Glomerular endothelial cell (primary cell): ENCODE measurements at regions not wholly inside any gene's neighbourhood (a gene's known extent, or its start where the extent isn't known, plus 50 kb on each side); places are given as distances from the start of the nearest gene placed in this dataset.

Experiments
- DNase-seq: peaks from one replicate; pipeline ENCODE4 v3.0.0-alpha.2; 2011; ENCODE audit warnings: low read depth, low spot score; ENCODE audit errors: extremely low read depth

DNA sequence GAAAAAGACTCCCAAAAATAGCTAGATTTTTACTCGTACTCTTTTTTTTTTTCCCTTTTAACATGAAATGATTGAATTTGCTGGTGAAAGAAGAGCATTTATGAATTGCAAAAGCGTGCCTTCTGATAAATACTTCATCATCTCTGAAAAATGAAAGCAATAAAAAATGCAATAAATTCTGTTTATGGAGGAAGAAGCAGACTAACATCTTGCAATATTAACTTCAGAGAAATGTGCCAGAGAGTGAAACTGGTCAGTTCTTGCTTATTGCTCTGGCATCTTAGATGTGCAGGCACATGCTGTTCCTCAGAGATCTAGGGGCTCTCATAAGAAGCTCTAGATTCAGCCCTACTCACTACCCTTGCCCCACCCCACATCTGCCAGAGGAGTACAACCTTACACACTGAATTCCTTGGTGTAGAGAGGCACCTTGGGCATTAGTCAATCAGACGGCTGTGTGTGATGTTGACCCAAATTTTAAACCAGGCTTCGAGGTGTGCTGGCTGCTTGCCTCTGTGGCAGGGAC is 891.1 kb upstream of the GHITM start:
- no peak for DNase-seq

DNA sequence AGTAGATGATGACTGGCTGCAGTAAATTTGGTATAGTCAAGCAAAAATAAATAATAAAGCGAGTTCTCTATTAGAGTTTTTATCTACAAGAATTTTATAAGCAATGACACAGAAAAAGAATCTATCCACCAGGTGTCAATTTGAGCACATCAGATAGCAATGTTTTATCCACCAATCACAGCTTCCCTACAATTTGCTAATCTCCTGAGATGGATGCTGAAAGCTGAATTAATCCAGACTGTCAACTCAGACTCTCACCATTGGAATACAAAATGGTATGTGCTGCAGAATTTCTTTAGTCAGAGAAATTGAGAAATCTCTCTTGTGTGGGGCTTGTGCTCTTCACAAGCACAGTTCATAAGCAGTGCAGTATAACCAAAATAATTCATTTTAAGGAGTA is 888.9 kb upstream of the GHITM start:
- no peak for DNase-seq

DNA sequence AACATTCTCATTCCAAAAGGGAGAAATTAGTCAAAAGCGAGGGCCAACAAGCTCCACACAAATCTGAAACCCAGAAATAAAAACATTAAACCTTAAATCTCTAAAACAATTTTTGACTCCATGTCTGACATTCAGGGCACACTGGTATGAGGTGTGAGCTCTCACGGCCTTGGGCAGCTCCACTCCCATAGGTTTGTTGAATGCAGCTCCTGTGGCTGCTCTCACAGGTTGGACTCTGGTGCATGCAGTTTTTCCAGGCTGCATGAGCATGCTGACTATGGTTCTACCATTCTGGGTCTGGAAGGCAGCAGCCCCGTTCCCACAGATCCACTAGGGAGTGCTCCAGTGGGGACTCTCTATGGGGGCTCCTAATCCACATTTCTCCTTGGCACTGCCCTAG is 887.1 kb upstream of the GHITM start:
- DNase-seq = no peak

DNA sequence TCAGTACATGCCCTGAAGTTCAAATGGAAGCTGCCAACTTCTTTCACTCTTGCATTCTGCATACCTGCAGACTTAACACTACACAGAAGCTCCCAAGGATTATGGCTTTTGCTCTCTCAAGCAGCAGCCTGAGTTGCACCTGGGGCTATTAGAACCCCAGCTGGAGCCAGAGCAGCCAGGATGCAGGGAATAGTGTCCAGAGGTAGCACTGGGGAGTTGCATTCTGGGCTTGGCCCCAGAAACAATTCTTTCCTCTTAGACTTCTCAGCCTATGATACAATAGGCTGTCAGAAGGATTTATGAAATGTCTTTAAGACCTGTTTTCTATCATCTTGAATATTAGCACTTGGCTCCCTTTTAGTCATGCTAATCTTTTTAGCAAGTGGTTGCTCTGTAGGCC is 886.7 kb upstream of the GHITM start:
- no peak for DNase-seq

DNA sequence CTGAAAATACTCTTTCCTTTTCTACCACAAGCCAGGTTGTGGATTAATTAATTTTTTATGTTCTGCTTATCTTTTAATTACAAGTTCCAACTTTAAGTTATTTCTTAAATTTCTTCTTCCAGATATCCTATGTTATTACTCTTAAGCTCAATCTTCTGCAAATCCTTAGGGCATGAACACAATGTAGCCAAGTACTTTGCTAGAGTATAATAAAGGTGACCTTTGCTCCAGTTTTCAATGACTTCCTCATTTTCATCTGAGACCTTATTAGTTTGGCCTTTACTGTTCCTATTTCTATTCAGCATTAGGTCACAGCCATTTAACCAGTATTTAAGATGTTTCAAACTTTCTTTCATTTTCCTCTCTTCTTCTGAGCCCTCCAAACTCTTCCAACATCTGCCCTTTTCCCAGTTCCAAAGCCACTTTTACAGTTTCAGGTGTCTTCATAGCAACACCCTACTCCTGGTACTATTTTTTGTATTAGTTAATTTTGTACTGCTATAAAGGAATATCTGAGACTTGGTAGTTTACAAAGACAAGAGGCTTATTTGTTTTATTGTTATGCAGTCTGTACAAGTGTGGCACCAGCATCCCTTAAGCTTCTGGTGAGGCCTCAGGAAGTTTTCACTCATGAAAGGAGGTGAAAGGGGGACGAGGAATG is 886.2 kb upstream of the GHITM start:
- DNase-seq = no peak

DNA sequence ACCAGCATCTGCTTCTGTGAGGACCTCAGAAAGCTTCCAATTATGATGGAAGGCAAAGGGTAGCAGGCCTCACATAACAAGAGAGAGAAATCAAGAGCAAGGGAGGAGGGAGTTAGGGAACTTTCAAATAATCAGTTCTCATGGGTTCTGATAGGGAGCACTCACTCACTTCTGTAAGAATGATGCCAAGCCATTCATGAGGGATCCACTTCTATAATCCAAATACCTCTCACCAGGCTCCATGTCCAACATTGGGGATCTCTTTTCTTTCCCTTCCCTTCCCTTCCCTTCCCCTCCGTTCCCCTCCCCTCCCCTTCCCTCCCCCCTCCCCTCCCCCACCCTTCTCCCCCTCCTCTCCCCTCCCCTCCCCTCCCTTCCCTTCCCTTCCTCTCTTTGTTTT is 884.6 kb upstream of the GHITM start:
- DNase-seq = no peak

DNA sequence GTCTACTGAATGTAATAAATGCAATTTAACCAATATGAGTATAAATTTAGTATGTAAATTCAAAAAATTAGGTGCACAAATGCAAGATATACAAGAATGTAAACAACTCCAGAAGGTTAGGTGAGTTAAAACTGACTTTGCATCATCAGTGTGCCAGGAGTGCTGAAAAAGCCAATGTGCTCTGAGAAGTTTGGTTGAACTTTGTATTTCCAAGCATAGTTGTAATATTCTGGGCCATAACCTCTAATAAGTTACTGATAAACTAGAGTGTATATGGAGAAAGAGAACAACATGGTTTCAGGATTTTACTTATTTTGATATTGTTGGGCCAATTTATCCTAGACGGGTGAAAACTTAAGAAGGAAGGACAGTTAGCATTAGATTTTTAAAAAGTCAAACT is 876.9 kb upstream of the GHITM start:
- DNase-seq = no peak

DNA sequence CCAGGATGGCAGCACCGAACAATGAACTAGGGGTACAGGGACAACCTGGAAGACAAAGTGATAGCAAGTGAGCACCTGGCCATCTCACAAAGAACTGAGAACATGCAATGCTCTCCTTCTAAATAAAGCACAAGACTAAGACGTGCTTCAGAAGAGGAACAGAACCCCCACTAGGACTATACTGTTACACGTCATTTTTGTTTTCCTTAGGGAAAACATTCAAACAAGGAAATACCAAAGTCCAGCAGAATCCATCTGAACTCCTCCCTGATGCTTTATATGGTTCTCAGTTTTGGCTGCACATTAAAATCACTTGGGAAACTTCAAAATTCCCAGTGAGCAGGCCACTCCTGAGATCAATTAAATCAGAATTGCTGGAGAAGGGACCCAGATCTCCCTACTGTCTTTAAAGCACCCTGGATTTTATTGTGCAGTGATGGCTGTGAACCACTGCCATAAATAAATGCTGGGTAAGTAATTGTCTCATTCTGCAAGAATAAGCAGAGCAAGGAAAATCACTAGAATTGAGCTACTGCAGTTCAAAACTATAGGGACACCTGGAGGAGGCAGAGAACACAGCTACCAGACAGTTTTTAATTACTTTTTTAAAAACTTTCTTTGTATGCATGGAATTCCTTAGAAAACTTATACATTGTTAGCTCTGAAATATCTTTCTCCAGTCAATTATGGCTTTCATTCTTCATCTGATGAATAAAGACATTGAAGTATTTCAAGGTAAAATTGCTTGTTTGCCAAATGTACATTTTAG is 866.5 kb upstream of the GHITM start:
- DNase-seq = no peak

DNA sequence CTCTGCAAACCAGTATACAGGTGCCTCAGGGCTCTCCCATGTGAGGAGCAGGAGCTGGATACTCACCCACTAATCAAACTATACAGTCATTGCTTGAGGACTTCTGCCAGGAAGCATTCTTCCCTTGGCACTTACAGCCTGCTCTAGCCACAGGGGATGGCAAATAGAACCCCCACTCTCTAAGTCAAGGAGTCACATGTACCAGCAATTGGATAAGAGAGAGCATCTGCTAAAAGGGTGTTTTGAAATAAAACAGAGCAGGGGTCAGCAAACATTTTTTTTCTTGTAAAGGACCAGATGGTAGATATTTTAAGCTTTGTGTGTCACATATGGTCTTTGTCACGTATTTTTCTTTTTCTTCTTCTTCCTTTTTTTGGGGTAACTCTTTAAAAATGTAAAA is 865.2 kb upstream of the GHITM start:
- no peak for DNase-seq

DNA sequence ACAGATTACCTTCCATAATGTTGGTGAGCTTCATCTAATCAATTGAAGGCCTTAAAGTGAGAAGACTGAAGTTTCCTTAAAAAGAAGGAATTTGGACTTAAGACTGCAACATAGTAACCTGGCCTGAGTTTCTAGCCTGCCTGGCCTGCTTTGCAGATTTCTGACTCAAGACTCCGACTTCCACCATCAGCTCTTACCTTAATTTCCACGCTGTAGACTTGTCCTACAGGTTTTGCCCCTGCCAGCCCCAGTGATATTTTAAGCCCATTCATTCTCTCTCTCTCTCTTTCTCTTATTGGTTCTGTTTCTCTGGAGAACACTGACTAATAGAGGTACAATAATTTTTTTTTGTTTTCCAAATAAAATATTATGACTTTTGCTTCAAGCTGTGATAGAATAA is 862.3 kb upstream of the GHITM start:
- DNase-seq = no peak

DNA sequence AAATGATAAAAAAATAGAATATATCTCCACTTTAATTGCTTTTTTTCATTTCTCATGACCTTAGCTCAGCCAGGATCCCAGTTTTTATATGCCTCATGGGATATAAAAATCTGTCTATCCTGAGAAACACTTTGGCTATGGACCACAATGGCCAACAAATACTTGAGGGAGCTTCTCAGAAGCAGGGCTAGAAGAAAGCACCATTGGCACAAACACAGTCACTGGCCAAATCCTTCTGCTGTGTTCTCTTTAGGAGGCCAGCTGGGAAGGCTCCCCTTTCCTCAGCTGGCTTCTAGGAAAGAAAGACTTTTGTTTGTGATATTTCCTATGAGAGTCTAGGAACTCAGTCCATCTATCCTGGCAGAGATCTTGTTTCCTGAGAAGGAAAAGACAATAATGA is 856.2 kb upstream of the GHITM start:
- no peak for DNase-seq

DNA sequence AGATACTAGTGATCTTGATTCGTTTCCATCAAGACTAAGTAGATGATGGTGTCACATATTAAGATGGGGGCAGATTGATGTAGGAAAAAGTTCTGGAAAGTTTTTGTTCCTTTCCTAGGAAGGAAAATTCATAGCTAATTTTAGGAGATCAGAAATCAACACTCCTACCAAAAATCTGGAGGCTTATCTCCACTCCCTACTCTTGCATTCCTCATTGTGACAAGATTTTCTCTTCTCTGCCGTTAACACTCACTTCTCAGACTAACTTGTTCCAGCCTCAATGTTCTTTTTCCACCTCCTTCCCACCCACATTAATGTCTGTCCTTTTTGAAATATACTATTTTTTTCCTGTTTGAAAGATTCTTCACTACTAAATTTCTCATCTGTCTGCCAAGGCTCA is 851.9 kb upstream of the GHITM start:
- no peak for DNase-seq

DNA sequence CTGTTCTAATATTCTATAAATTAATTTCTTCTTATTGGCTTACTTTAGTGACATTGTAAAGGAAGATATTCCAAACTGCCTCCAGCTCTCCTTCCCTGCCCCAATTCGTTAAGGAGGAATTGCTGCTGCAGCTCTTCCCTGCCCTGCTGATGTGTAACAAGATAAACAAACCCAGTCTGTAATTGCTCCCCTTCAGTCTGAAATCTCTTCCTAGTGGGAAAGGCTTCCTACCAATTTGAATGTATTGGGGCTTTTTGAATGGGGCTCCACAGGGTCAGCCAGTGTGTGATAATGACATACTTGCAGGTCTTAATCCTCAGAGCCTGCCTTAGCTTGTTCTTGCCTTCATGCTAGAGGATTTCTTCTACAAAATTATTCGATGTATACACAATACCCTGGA is 849.9 kb upstream of the GHITM start:
- no peak for DNase-seq

DNA sequence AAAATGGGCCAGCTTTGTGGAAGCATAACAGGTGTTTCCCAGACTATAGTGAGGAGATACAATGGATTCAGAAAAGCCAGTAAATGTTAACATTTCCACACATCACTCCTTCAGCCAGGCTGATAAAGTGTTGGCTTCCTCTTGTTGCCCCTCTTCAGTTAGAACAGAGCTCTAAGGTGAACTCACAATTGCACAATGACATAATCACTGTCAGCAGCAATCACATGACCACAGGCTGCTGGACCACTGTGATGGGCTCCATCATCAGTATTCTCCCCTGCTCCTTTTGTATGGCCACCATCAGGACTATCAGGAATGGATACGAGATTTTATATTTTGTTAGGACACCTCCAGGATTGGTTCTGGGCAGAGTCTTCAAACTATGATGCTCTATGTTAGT is 849.4 kb upstream of the GHITM start:
- no peak for DNase-seq

DNA sequence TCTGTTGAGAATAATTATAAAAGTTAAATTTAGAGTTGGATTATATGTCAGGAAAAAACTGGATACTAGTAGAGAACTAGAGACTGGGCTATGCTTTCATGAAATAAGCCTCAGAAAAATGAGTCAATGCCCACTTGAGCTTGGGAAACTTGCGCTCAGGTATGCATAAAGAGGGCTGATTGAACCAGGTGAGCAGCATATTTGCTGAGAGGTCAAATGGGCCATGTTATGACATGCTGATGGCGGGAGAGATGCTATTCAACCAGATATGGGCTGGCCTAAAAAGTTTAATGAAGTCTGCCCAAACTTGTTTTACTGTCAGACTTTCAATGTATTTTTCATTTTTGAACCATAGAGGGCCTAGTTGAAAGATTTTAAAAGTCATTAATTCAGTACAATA is 837.6 kb upstream of the GHITM start:
- no peak for DNase-seq

DNA sequence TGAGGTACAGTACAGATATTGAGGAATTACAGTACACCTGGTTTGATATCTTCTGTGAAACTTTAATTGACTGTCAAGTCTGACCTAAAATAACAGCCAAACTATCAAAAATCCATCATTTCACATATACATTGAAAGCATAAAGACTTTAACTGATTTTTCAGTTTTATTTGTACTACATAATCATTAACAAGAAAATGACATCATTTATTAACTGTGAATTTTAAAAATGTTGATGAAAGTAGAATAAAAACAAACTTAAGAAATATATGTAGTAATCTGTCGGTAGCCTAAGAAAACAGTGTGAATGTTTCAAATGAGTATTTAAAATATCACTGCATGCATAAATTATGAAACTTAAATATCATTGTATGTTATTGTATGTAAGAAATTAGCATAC is 836.7 kb upstream of the GHITM start:
- no peak for DNase-seq

DNA sequence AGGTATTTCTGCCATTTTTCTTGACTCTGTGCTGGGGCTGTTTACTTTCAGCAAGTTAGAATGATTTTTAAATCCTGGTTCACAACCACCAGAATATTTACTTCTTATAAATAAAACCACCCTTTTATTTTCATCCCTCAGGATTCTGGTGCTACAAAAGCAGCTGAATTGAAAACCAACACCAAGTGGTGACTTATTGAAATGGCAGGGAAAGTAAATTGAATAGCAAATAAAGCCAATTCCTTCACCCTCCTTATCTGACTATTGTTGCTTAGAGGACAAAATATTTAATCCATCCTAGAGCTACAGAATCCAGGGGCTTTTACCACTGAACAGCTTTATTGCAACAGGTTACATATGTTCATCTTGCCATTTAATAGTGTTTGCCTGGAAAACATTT is 828.6 kb upstream of the GHITM start:
- no peak for DNase-seq

DNA sequence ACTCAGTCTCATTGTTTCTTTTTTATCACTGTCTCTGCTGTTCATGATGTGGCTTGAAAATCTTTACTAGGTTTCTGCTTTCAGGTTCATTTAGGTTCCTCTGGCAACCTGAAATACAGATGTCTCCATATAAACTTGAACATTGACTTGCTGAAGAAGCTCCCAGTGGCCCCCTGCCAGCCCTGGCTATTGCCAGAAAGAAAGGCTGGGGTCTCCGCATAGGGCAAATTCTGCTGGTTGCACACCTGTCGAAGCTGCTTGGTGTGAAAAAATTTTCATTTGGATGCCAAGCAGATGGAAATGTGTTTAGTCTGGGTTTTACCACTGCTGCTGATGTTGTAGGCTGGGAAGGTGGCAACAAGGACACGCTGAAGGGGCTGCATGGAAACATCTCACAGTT is 826.7 kb upstream of the GHITM start:
- no peak for DNase-seq

DNA sequence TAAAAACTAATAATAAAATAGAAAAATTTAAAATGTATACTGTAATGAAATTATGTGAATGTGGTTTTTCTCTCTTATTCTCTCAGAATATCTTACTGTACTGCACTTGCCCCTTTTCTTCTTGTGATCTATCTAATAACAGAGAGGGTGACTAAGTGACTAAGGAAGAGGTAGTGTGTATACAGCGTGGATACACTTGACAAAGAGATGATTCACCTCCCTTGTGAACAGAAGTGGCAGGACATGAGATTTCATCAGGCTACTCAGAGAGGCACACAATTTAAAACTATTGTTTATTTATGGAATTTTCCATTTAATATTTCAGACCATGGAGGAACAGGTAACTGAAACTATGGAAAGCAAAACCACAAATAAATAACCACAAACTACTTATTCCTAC is 806.6 kb upstream of the GHITM start:
- no peak for DNase-seq

DNA sequence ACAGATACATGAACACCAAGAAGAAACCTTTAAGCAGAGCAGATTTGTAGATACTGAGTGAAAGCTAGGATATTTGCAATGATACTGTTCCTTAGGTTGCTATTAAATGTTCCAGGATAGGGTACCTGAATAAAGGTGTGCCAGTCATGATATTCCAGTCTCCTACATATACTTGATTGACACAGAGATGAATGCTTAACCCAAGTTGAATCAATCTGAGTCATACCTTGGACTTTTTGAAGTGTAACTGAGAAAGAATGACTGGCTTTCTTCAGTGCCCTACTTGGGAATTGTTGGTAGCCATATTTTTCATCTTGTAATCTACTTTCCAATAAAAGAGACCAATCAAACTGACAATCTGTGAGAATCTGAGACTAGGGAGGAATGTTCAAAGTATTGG is 805.7 kb upstream of the GHITM start:
- DNase-seq = no peak

DNA sequence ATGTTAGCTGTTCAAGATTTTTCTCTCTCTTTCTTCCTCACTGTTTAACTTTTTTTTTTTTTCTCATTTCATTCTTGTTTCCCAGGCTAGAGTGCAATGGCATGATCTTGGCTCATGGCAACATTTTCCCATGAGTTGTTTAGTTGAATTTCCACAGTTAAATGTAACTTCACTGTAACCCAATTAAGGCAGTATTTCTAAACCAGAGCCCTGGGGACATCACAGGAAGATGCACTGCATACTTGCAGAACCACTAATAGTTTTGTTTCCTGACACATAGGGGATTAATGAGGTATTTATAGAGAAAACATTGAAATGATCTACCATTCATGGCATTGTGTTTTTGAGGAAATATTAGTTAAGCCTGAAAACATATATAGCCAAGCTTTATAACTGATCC is 795.6 kb upstream of the GHITM start:
- DNase-seq = no peak

DNA sequence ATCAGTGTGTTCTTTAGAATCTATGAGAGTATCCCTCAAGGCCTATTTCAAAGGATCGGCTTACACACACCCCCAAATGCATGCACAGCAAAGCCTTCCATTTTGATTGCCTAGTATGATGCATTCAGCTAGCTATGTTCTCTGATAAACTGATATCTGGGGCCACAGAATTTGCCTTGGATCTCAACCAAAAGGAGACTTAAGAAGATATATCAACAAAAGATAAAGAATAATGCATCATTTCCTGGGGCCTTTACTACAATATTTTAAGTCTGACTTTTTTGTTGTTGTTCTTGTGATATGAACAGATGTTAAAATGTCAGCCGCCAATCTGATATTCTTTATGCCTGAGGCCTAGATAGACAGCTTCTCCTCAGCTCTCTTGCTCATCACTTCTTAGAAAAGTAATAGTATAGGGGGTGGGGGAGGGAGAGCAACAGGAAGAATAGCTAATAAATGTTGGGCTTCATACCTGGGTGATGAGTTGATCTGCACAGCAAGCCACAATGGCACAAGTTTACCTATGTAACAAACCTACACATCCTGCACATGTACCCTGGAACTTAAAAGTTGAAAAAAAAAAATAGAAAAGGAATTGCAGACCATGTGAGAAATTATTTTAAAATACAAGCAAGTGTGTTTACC is 792.9 kb upstream of the GHITM start:
- DNase-seq = no peak
